Stimulated activated CD4-positive, alpha-beta T cell treated with anti-CD3 and anti-CD28 coated beads, Interleukin-15, amount 100 ng/mL, for 48 hours (primary cell): ENCODE measurements at regions not wholly inside any gene's neighbourhood (a gene's known extent, or its start where the extent isn't known, plus 50 kb on each side); places are given as distances from the start of the nearest gene placed in this dataset.

ENCODE experiments used
- DNase-seq, 2 donors: peaks; one replicate each; pipeline ENCODE4 v3.0.0-alpha.2; 2020; ENCODE audit warnings: low read depth in 2 of 2

DNA sequence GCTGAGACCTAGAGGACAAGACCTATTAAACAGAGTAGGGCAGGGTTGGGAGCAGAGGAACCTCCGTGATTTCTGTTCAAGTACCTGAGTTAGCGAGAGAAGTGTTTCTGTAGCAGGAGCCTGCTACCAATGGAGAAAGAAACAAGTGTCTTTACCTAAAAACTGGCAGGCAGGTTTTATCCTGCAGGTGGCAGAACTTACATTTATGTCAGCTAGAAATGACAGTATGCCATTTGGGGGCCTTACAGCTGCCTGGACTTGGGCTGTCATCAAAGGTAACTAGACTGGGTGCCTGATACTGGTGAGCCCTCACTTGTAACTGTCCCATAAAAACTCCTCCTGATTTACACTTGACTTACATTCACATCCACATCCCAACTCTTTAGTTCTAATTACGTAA is 185.3 kb upstream of the MIR17HG start:
- no peak for DNase-seq

DNA sequence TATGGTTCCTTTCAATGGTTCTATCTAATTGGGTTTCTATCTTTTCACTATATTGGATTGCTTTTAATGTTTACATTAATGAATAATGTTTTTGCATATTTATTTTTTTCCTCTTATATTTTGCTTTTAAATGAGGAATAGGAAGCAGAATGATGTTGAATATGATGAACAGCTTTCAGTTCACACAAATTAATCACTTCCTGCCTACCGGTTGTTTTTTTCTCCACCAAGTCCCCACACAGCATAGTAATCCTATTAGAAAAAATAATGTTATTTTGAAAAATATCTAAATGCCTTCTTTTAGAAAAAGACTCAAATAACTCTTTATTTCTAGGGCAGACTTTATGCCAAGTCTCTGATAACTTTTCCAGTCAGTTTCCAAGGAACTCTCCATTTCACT is 184.9 kb upstream of the MIR17HG start:
- no peak for DNase-seq

GRCh38 chr13:91165758-91166157 is 181.7 kb upstream of the MIR17HG start:
- no peak for DNase-seq

DNA sequence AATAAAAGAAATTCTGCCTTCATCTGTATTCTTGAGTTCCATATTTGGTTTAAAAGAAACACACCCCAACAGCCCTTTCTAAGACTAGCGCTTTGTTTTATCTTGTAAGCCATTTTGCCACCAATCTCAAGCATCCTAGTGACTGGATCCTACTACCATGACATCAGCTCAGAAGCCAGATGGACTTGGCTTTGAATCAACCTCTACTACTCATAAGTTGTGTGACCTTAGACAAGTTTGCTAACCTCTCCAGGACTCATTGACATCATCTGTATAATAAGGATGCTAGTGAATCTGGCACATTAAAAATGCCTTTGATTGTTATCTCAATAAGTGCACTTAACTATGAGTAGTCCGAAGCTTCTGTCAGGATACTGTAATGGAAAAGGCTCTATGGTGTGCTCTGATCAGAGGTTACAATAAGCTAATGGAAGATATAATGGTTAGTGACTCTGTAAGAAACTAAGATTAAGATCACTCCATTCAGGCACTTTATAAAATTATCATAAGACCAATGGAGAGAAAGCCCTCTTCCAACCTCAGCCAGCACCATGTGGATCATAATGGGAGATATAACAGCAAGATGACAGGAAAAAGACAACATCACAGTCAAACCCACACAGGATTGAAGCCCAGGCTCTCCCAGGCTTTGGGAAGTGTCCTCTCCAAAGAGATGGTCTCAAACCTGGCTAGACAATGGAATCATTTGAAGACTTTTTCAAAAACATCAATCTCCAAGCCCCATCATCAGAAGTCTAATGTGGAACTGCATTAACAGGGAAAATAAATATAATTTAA is 180.6 kb upstream of the MIR17HG start:
- no peak for DNase-seq

- DNase-seq: no peak
Observed at GRCh38 chr13:91167706-91168385, 179.6 kb upstream of the MIR17HG start.

DNA sequence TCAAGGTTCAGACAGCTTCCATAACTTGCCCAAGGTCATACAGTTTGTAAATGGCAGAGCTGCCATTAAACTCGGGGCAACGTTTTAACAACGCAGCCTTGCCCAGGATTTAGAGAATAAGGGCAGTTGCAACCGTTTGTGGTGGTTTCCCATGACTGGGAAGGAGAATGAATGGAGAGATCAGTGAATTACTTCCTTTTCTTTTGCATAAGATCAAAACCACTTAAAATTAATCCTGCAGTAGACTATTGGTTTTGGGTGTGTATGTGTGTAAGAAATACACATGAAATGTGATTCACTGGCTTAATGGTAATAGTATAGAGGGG is 179.1 kb upstream of the MIR17HG start:
- DNase-seq: no peak

- no peak for DNase-seq
Observed at GRCh38 chr13:91169321-91170050, 178.0 kb upstream of the MIR17HG start.

DNA sequence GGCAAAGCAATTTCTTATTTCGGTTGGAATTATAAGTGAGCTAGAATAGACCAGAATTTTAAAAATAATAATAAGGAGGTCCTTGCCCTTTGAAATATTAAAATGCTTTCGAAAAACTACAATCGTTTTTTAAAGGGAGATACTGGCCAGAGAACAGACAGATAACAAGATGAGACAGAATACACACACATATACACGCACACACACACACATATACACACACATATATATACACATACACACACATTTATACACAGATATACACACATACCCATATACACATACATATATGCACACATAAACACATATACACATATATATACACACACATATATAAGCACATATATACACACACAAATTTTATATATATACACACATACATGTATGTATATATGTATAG is 175.3 kb upstream of the MIR17HG start:
- DNase-seq: no peak

DNA sequence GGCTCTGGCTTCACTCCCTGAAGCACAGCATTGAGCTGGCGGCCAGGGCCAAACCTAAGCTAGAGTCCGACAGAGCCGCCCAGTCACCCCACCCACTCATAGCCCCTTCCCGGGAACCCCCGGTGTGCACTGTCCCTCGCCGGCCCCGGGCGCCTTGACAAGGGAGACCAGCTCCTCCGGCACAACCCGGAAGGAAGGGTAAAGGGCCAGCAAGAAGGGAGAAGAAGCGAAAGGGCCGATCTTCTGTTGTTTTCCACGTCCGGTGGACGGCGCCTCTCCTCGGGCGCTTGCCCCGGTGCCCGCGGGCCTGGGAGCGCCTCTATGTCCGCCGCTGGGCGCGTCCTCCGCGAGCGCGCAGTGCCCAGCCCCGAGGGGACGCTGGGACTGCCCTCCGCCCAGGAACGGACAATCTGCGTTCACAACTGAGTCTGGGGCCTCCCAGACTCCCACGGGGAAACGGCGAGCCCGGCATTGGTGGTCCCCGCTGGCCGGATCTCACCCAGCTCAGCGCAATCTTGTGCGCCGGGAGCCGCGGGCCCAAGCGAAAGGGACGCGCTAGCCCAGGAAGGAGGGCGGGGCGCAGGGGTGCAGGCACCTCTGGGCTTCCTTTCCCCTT is 172.5 kb upstream of the MIR17HG start:
- DNase-seq: no peak

DNA sequence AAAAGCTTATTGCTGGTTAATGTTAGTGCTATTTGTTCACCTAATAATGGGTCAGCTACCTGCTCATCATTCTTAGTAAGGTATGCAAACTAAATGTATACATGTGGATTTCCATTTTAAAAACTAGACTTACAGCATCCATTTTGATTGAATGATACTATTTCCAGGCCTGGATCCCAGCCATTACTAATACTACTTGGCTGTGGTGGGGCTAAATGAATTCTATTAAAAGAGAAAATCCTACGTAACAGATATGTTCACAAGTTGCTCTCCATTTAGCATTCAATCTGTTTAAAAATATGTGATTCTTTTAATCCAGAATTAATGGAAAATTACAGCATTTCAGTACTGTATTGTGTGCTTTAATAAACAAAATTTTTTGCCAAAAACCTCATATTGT is 169.4 kb upstream of the MIR17HG start:
- DNase-seq: no peak

DNA sequence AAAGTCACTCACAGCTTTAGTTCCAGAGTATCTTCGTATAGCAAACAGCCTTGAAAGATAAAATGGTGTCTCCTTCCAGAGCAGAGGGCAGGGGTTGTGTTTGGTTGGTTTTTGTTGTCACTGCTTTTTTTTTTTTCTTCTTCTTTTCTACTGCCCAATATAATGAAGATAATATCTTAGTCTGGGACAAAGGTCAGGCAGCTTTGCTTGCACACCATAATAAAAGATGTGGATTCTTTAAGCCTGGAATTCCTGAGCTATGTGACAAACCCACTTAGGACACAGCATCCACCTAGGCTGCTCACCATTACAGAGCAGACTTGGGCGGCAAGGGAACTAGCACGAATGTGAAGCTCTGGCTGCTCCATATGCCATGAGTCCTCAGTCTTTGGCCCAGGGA is 165.6 kb upstream of the MIR17HG start:
- DNase-seq: no peak

- no peak for DNase-seq
Observed at GRCh38 chr13:91184244-91184926, 163.1 kb upstream of the MIR17HG start.

DNA sequence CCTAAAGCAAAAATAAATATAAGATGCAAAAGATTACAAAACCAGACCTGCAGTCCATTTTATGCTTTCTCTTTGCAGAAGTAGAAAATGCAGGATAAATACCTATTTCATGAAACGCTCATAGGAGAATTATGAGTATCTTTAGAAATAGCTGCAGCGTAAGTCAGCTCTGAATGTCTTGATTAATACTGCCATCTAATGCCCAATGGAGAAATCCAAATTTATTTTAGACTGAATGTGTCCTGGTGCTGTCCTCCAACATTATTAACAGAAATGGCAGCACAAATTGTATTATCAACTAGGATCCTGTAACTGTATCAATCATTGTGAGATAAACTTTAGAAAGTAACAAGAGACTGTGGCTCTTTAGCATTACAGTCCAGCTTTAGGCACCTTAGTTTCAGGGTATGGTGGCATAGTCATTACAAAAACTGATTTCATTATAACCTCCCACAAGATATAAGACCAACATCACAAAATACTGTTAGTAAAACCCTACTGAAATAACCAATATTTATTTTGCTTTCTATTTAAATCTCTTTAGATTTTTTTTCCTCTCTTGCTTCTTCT is 162.1 kb upstream of the MIR17HG start:
- no peak for DNase-seq

- no peak for DNase-seq
Observed at GRCh38 chr13:91187522-91187921, 160.0 kb upstream of the MIR17HG start.

- no peak for DNase-seq
Observed at GRCh38 chr13:91189506-91189905, 158.0 kb upstream of the MIR17HG start.

DNA sequence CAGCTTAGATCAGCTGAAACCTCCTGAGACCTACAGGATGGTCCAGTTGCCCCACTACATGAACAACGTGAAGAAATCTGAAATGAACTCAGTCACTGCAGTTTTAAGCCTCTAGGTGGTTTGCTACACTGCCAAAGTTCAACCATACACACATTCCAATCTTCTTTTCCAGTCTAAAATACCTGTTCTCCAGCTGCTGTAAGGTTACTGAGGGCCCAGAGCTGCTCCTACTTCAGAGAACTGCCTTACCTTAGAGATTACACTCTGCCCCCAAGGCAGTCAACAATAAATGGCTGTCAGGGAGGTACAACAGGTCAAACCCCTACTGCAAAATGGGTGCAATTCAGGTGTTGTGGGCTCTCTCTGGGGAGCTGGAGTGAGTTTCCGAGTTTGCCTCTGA is 154.1 kb upstream of the MIR17HG start:
- no peak for DNase-seq

DNA sequence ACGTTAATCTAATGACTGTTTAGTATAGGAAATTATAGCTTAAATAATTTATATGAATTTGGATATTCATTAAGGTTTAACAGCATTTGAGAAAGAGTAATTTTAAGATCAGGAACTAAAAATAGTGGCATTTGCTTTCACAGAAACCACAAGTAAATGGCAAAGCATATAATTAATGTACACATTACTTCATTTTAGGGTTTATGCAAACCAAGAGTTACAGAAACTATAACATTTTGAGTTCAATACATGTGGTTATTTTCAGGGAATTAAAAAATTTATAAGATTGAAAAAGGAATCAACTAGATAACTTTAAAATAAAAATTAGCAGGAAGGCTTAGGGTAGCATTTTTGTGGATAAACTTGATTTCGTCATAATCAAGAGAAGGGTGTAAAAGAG is 151.7 kb upstream of the MIR17HG start:
- no peak for DNase-seq

- DNase-seq: no peak
Observed at GRCh38 chr13:91196958-91197357, 150.5 kb upstream of the MIR17HG start.

DNA sequence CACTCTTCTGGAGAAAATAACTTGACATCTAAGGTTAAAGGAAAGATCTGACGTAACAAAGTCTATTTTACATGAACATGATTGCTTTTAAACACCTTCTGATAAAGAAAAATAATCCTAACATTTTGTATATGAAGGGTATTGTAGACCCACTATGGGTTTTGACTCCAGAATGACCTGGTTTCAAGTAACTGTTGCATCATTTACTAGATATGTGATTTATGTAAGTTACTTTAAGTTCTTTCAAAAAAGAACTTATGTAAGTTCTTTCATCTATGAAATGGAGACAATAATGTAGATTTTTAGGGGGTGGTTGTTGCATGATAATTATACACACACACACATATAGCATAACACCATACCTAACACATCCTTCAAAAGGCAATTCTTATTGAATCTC is 147.6 kb upstream of the MIR17HG start:
- DNase-seq: no peak

DNA sequence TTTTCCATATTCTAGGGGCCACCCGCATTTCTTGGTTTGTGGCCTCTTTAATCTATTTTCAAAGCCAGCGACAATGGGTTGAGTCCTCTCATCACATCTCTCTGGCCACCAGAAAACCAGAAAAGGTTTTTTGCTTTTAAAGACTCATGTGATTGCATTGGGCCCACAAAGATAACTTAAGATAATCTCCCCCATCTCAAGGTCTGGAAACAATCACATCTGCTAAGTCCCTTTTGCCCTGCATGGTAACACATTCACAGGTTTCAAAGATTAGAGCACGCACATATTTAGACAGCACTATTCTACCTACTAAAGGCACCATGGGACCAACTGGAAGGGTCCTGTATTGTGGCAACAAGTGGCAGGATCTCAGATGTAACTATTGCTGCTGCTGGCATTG is 147.0 kb upstream of the MIR17HG start:
- no peak for DNase-seq

GRCh38 chr13:91203430-91203829 is 144.1 kb upstream of the MIR17HG start:
- DNase-seq: no peak

GRCh38 chr13:91207261-91207660 is 140.2 kb upstream of the MIR17HG start:
- DNase-seq: no peak
